NCI-H526 (cell line): ENCODE measurements at regions not wholly inside any gene's neighbourhood (a gene's known extent, or its start where the extent isn't known, plus 50 kb on each side); places are given as distances from the start of the nearest gene placed in this dataset.

ENCODE experiments used
- DNase-seq, 2 experiments: peaks; one replicate each; lab custom pipeline; 2025; lab: John Stamatoyannopoulos, UW

GRCh38 chr6:71396410-71396801 lies 107.8 kb downstream of the OGFRL1 start:
- DNase-seq, result no peak

- DNase-seq, result no peak
Measured at GRCh38 chr6:71399279-71399678, 110.7 kb downstream of the OGFRL1 start.

- no peak for DNase-seq
Measured at GRCh38 chr6:71400852-71401251, 112.2 kb downstream of the OGFRL1 start.

GRCh38 chr6:71402096-71402495 lies 113.5 kb downstream of the OGFRL1 start:
- no peak for DNase-seq

GRCh38 chr6:71403422-71404134 lies 115.0 kb downstream of the OGFRL1 start:
- DNase-seq, result no peak

- DNase-seq, result no peak
Measured at GRCh38 chr6:71404145-71404966, 115.7 kb downstream of the OGFRL1 start.

- DNase-seq, result no peak
Measured at GRCh38 chr6:71404967-71405278, 116.3 kb downstream of the OGFRL1 start.

GRCh38 chr6:71405416-71405815 lies 116.8 kb downstream of the OGFRL1 start:
- DNase-seq, result no peak

GRCh38 chr6:71406865-71407860 lies 118.6 kb downstream of the OGFRL1 start:
- no peak for DNase-seq

GRCh38 chr6:71408787-71409723 lies 120.4 kb downstream of the OGFRL1 start:
- no peak for DNase-seq

- no peak for DNase-seq
Measured at GRCh38 chr6:71410164-71410566, 121.6 kb downstream of the OGFRL1 start.

- DNase-seq, result no peak
Measured at GRCh38 chr6:71410681-71411080, 122.1 kb downstream of the OGFRL1 start.

GRCh38 chr6:71411882-71412281 lies 123.3 kb downstream of the OGFRL1 start:
- DNase-seq, result no peak

GRCh38 chr6:71412559-71413140 lies 124.0 kb downstream of the OGFRL1 start:
- no peak for DNase-seq

- no peak for DNase-seq
Measured at GRCh38 chr6:71414486-71414885, 125.9 kb downstream of the OGFRL1 start.

GRCh38 chr6:71419217-71420094 lies 130.8 kb downstream of the OGFRL1 start:
- no peak for DNase-seq

GRCh38 chr6:71420095-71420692 lies 131.6 kb downstream of the OGFRL1 start:
- peak in 1 of 2 experiments; percentile 76 for DNase-seq

GRCh38 chr6:71420693-71421328 lies 132.2 kb downstream of the OGFRL1 start:
- DNase-seq, result peak; percentile 66 to 89

GRCh38 chr6:71421611-71422010 lies 133.0 kb downstream of the OGFRL1 start:
- DNase-seq, result no peak
